ENCODE measurements at regions not wholly inside any gene's neighbourhood (a gene's known extent, or its start where the extent isn't known, plus 50 kb on each side); places are given as distances from the start of the nearest gene placed in this dataset.

DNA sequence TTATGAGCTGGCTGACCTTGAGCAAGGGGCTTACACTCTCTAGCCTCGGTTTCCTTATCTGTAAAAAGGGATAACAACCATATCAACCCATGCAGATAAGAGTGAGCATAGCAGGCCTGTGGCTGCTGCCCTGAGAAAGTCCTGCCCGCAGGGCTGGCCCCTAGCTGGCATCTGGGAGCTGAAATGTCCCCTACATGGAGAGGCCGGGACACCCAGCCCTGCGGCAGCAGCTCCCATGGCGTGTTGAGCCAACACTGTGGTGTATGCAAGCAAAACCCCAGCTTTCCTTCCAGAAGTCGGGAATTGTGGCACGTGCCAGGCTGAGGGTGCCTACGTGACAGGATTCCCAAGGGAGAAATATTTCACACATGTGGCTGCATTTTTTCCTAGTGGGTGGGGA lies 358.9 kb downstream of the CTTN start:
- FAIRE-seq (no peak), ATAC-seq (no peak), DNase-seq (ENCODE audit: extremely low read depth in 1 of 4, low spot score in 3 of 4) (no peak)
- H3K9me1 ChIP-seq (ENCODE audit: control insufficient read depth, insufficient read depth, low read length) = no peaks in the 10 kb centered on the region
- H3K4me2 ChIP-seq (ENCODE audit: insufficient read depth, low read length) = no peak overlapping the region
- H3K4me1 ChIP-seq (replicated peaks in 1 of 2; ENCODE audit: control insufficient read depth in 2 of 2, insufficient read depth in 2 of 2, low read length in 2 of 2) = peaks cover 0 to 9% of the 10 kb centered on the region in 2 experiments; a peak in 1 of 5 replicates
- no peak overlapping the region for H3K27ac ChIP-seq (ENCODE audit: extremely low read depth, low read depth, low read length)
- BruUV-seq (replicated peaks) = no TSS peak
- CTCF ChIA-PET (ENCODE audit: low intra/inter-chr PET ratio) = no interaction called here
- no peak overlapping the region for H2AFZ ChIP-seq (ENCODE audit: low read depth, low read length)
- no peak overlapping the region for H3K9ac ChIP-seq (ENCODE audit: insufficient read depth in 1 of 2, low read depth in 2 of 2, low read length in 2 of 2)
- H3K4me3 ChIP-seq = no peak overlapping the region
- H3K79me2 ChIP-seq (ENCODE audit: control insufficient read depth, insufficient read depth, low read length) = no peaks in the 10 kb centered on the region
- POLR2A ChIA-PET = no interaction called here
- H3K27me3 ChIP-seq (ENCODE audit: control insufficient read depth in 2 of 2, insufficient read depth in 2 of 2, low read length in 2 of 2) = peaks cover 0 to 26% of the 10 kb centered on the region in 2 experiments; a peak in 4 of 5 replicates
- peaks cover 4% of the 10 kb centered on the region; the same call in 1 of the 2 replicates for H4K20me1 ChIP-seq (replicated peaks; ENCODE audit: control insufficient read depth, insufficient read depth, low read length)
- 0% methylated on average over 8 of the region's 8 CpGs for WGBS (ENCODE audit: insufficient coverage, low coverage, missing lambda C conversion rate)
- in situ Hi-C loops (cut with MboI) = no loop called here
- H3K9me3 ChIP-seq (replicated peaks; ENCODE audit: control insufficient read depth, insufficient read depth, low read depth, low read length) = no peaks in the 10 kb centered on the region
- intact Hi-C loops (cut with micrococcal nuclease) = loop anchor here (5.0 kb wide), 1 partner anchor 290 kb away; no protein-coding TSS in a partner anchor
- no peaks in the 10 kb centered on the region for H3K36me3 ChIP-seq (ENCODE audit: control insufficient read depth, insufficient read depth, low read length)
- no peak for TF ChIP-seq SAP30 (IDR thresholded peaks at IDR 0.05; ENCODE audit: borderline replicate concordance, insufficient read depth, low read depth, low read length, poor library complexity, severe bottlenecking)
- no peak for TF ChIP-seq ZNF174 (CRISPR knock-in tag; IDR thresholded peaks at IDR 0.05)
- TF ChIP-seq, protein P1, sequence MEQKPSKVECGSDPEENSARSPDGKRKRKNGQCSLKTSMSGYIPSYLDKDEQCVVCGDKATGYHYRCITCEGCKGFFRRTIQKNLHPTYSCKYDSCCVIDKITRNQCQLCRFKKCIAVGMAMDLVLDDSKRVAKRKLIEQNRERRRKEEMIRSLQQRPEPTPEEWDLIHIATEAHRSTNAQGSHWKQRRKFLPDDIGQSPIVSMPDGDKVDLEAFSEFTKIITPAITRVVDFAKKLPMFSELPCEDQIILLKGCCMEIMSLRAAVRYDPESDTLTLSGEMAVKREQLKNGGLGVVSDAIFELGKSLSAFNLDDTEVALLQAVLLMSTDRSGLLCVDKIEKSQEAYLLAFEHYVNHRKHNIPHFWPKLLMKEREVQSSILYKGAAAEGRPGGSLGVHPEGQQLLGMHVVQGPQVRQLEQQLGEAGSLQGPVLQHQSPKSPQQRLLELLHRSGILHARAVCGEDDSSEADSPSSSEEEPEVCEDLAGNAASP (IDR thresholded peaks at IDR 0.05) = no peak
- TF ChIP-seq ZNF217 (CRISPR knock-in tag; IDR thresholded peaks at IDR 0.05) = no peak
- TF ChIP-seq SREBF1 (IDR thresholded peaks at IDR 0.05; ENCODE audit: borderline replicate concordance, low read depth, low read length) = no peak
- TF ChIP-seq, protein P2, sequence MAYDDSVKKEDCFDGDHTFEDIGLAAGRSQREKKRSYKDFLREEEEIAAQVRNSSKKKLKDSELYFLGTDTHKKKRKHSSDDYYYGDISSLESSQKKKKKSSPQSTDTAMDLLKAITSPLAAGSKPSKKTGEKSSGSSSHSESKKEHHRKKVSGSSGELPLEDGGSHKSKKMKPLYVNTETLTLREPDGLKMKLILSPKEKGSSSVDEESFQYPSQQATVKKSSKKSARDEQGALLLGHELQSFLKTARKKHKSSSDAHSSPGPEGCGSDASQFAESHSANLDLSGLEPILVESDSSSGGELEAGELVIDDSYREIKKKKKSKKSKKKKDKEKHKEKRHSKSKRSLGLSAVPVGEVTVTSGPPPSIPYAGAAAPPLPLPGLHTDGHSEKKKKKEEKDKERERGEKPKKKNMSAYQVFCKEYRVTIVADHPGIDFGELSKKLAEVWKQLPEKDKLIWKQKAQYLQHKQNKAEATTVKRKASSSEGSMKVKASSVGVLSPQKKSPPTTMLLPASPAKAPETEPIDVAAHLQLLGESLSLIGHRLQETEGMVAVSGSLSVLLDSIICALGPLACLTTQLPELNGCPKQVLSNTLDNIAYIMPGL (CRISPR knock-in tag; IDR thresholded peaks at IDR 0.05) = no peak
- no peak for TF ChIP-seq ZNF76 (CRISPR knock-in tag; IDR thresholded peaks at IDR 0.05; ENCODE audit: borderline replicate concordance)
- TF ChIP-seq, protein P3, sequence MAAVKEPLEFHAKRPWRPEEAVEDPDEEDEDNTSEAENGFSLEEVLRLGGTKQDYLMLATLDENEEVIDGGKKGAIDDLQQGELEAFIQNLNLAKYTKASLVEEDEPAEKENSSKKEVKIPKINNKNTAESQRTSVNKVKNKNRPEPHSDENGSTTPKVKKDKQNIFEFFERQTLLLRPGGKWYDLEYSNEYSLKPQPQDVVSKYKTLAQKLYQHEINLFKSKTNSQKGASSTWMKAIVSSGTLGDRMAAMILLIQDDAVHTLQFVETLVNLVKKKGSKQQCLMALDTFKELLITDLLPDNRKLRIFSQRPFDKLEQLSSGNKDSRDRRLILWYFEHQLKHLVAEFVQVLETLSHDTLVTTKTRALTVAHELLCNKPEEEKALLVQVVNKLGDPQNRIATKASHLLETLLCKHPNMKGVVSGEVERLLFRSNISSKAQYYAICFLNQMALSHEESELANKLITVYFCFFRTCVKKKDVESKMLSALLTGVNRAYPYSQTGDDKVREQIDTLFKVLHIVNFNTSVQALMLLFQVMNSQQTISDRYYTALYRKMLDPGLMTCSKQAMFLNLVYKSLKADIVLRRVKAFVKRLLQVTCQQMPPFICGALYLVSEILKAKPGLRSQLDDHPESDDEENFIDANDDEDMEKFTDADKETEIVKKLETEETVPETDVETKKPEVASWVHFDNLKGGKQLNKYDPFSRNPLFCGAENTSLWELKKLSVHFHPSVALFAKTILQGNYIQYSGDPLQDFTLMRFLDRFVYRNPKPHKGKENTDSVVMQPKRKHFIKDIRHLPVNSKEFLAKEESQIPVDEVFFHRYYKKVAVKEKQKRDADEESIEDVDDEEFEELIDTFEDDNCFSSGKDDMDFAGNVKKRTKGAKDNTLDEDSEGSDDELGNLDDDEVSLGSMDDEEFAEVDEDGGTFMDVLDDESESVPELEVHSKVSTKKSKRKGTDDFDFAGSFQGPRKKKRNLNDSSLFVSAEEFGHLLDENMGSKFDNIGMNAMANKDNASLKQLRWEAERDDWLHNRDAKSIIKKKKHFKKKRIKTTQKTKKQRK (IDR thresholded peaks at IDR 0.05; ENCODE audit: borderline replicate concordance, low read depth, low read length) = no peak
- TF ChIP-seq TCF7 (IDR thresholded peaks at IDR 0.05; ENCODE audit: borderline replicate concordance) = no peak
- TF ChIP-seq HOXB6 (CRISPR knock-in tag; IDR thresholded peaks at IDR 0.05; ENCODE audit: borderline replicate concordance) = no peak
- TF ChIP-seq ZNF253 (CRISPR knock-in tag; conservative IDR thresholded peaks at IDR 0.05) = no peak

Data from K562 (cell line).